Cardiac muscle cell (in vitro differentiated cells and primary cell): ENCODE measurements at regions not wholly inside any gene's neighbourhood (a gene's known extent, or its start where the extent isn't known, plus 50 kb on each side); places are given as distances from the start of the nearest gene placed in this dataset.
"Not testable (repeated sequence)": the region's sequence is repeated elsewhere in the genome, so short reads cannot be mapped to it uniquely, and the experiment has no call there.

Source experiments
- DNase-seq, 2 donors: peaks; one replicate each; pipeline versions ENCODE4 v3.0.0 to v3.0.0-alpha.2; 2010 to 2017; ENCODE audit warnings: low read depth in 1 of 2, low spot score in 1 of 2
- H3K27ac ChIP-seq: fragments of 200-600 bp; sonication (generic); 2 replicates; pipeline ENCODE4 v1.5.1; 2016
- H3K27me3 ChIP-seq: fragments of 200-600 bp; sonication (generic); 2 replicates; pipeline ENCODE4 v1.6.0; 2016; ENCODE audit warnings: control low read depth
- H3K36me3 ChIP-seq: fragments of 200-600 bp; sonication (generic); 2 replicates; pipeline ENCODE4 v1.5.1; 2016; ENCODE audit warnings: control low read depth
- H3K4me1 ChIP-seq: fragments of 200-600 bp; sonication (generic); 2 replicates; pipeline ENCODE4 v1.8.1; 2017; ENCODE audit warnings: low read depth, mild to moderate bottlenecking, mixed run types
- H3K4me3 ChIP-seq: fragments of 200-600 bp; sonication (generic); 2 replicates; pipeline ENCODE4 v1.5.1; 2016; ENCODE audit warnings: mild to moderate bottlenecking
- H3K9me3 ChIP-seq: fragments of 200-600 bp; sonication (generic); 2 replicates; pipeline ENCODE4 v1.5.1; 2017; ENCODE audit warnings: low read depth, mild to moderate bottlenecking, control low read depth
- TF ChIP-seq, protein P1 (sequence below): IDR thresholded peaks from 2 replicates; pipeline ENCODE4 v1.5.1; 2012; ENCODE audit warnings: low read depth, mild to moderate bottlenecking, low read length

DNA sequence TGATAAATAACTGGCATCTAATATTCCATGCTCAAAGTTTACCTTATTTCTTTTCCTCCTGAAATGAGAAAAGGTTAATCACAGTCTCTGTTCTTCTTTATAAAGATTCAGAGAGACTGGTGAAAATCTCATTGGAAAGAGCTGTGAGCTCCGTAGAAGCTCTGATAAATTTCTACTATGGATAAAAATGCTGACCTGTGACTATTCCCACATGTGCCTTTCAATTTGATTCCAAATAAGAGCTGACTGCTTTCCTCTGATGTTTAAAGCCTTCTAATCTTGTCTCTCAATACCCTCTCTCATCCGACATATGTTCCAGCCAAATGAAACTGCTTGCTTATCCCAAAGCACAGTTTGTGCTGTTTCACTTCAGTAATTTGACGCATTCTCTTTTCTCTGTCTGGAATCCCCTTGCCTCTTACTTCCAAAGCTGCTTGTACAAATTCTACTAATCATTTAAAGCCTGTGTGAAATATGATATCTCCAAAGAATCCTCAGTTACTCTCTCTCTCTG, 130.1 kb downstream of the RTP4 start:
- Histone ChIP-seq H3K9me3 (no peaks in the 10 kb centered on the region), H3K36me3 (no peaks in the 10 kb centered on the region), H3K27ac (no peak overlapping the region), H3K4me1 (peaks cover 5% of the 10 kb centered on the region), H3K4me3 (no peak overlapping the region), H3K27me3 (no peaks in the 10 kb centered on the region)
- TF ChIP-seq, protein P1, sequence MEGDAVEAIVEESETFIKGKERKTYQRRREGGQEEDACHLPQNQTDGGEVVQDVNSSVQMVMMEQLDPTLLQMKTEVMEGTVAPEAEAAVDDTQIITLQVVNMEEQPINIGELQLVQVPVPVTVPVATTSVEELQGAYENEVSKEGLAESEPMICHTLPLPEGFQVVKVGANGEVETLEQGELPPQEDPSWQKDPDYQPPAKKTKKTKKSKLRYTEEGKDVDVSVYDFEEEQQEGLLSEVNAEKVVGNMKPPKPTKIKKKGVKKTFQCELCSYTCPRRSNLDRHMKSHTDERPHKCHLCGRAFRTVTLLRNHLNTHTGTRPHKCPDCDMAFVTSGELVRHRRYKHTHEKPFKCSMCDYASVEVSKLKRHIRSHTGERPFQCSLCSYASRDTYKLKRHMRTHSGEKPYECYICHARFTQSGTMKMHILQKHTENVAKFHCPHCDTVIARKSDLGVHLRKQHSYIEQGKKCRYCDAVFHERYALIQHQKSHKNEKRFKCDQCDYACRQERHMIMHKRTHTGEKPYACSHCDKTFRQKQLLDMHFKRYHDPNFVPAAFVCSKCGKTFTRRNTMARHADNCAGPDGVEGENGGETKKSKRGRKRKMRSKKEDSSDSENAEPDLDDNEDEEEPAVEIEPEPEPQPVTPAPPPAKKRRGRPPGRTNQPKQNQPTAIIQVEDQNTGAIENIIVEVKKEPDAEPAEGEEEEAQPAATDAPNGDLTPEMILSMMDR: no peak
- DNase-seq: no peak

DNA sequence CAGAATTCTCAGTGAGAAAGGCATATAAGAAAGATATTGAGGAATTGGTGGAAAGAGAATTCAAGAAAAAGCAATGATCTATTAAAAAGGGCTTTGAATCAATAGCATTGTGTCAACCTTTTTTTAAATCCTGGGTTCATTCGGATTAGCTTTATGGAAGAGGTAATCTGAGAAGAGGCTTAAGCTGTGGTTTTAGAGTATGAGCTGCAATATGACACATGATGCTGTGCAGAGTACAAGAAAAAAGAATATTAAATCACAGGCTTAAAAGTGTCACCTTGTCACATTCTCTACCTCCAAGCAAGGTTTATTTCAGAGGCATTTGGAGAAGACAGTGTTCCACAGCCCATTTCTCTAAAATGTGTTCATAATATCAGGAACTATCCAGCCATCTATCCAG, 128.9 kb downstream of the RTP4 start:
- no peak for DNase-seq
- no peak overlapping the region for H3K27ac ChIP-seq
- no peaks in the 10 kb centered on the region for H3K9me3 ChIP-seq
- H3K4me3 ChIP-seq: no peak overlapping the region
- no peaks in the 10 kb centered on the region for H3K27me3 ChIP-seq
- H3K4me1 ChIP-seq: peaks cover 5% of the 10 kb centered on the region
- no peaks in the 10 kb centered on the region for H3K36me3 ChIP-seq
- TF ChIP-seq, protein P1: no peak

- H3K36me3 ChIP-seq, H3K27ac ChIP-seq, H3K9me3 ChIP-seq, H3K4me1 ChIP-seq, DNase-seq, H3K4me3 ChIP-seq, H3K27me3 ChIP-seq: not testable (repeated sequence)
Observed at GRCh38 chr3:187494056-187494455, 125.9 kb downstream of the RTP4 start.

GRCh38 chr3:187491371-187491770, 123.2 kb downstream of the RTP4 start:
- no peaks in the 10 kb centered on the region for H3K9me3 ChIP-seq
- no peaks in the 10 kb centered on the region for H3K4me1 ChIP-seq
- no peak overlapping the region for H3K4me3 ChIP-seq
- TF ChIP-seq, protein P1: no peak
- no peaks in the 10 kb centered on the region for H3K36me3 ChIP-seq
- H3K27ac ChIP-seq: no peak overlapping the region
- DNase-seq: no peak
- H3K27me3 ChIP-seq: no peaks in the 10 kb centered on the region

- DNase-seq: no peak
- TF ChIP-seq, protein P1: no peak
- no peaks in the 10 kb centered on the region for H3K9me3 ChIP-seq
Observed at GRCh38 chr3:187490366-187490765, 122.2 kb downstream of the RTP4 start.

GRCh38 chr3:187484547-187485295, 116.5 kb downstream of the RTP4 start:
- Histone ChIP-seq H3K36me3 (no peaks in the 10 kb centered on the region), H3K27ac (no peak overlapping the region), H3K4me1 (peaks cover 10% of the 10 kb centered on the region), H3K27me3 (no peaks in the 10 kb centered on the region), H3K4me3 (no peak overlapping the region), H3K9me3 (no peaks in the 10 kb centered on the region)
- TF ChIP-seq, protein P1: no peak
- DNase-seq: peak in 1 of 2 donors; percentile 37

More at GRCh38 chr3:187490366-187490765, 122.2 kb downstream of the RTP4 start:
- Histone ChIP-seq H3K36me3 (no peaks in the 10 kb centered on the region), H3K27ac (no peak overlapping the region), H3K27me3 (no peaks in the 10 kb centered on the region), H3K4me1 (no peaks in the 10 kb centered on the region), H3K4me3 (no peak overlapping the region)
